ENCODE measurements at regions not wholly inside any gene's neighbourhood (a gene's known extent, or its start where the extent isn't known, plus 50 kb on each side); places are given as distances from the start of the nearest gene placed in this dataset.

GRCh38 chr2:149903626-149904025, 316.1 kb upstream of the MMADHC start:
- Histone ChIP-seq H3K9ac (ENCODE audit: insufficient read depth in 1 of 2, low read depth in 2 of 2, low read length in 2 of 2) (no peak overlapping the region), H3K79me2 (ENCODE audit: control insufficient read depth, insufficient read depth, low read length) (no peaks in the 10 kb centered on the region), H3K4me3 (no peak overlapping the region), H3K9me1 (ENCODE audit: control insufficient read depth, insufficient read depth, low read length) (no peaks in the 10 kb centered on the region), H3K27ac (ENCODE audit: extremely low read depth, low read depth, low read length) (no peak overlapping the region), H3K27me3 (ENCODE audit: control insufficient read depth in 2 of 2, insufficient read depth in 2 of 2, low read length in 2 of 2) (no peaks in the 10 kb centered on the region), H3K36me3 (ENCODE audit: control insufficient read depth, insufficient read depth, low read length) (no peaks in the 10 kb centered on the region), H3K9me3 (replicated peaks; ENCODE audit: control insufficient read depth, insufficient read depth, low read depth, low read length) (no peaks in the 10 kb centered on the region; the same call in 1 of the 2 replicates), H4K20me1 (replicated peaks; ENCODE audit: control insufficient read depth, insufficient read depth, low read length) (no peaks in the 10 kb centered on the region), H3K4me1 (replicated peaks in 1 of 2; ENCODE audit: control insufficient read depth in 2 of 2, insufficient read depth in 2 of 2, low read length in 2 of 2) (no peaks in the 10 kb centered on the region), H2AFZ (ENCODE audit: low read depth, low read length) (no peak overlapping the region), H3K4me2 (ENCODE audit: insufficient read depth, low read length) (no peak overlapping the region)
- in situ Hi-C loops (cut with MboI), result no loop called here
- 2% methylated on average over 2 of the region's 4 CpGs for WGBS (ENCODE audit: insufficient coverage, low coverage, missing lambda C conversion rate)
- no peak for FAIRE-seq
- ATAC-seq, result no peak
- no peak for DNase-seq (ENCODE audit: extremely low read depth in 1 of 4, low spot score in 3 of 4)
- intact Hi-C loops (cut with micrococcal nuclease), result no loop called here
- TF ChIP-seq FOXA3 (CRISPR knock-in tag; conservative IDR thresholded peaks at IDR 0.05 in 1 of 2, IDR thresholded peaks at IDR 0.05 in 1 of 2), result no peak
- no peak for TF ChIP-seq RBFOX2 (IDR thresholded peaks at IDR 0.05; ENCODE audit: low read depth, low read length)
- TF ChIP-seq RBM22 (IDR thresholded peaks at IDR 0.05; ENCODE audit: low read depth, low read length, poor library complexity, severe bottlenecking), result no peak
- no peak for TF ChIP-seq NFE2L1 (tag; IDR thresholded peaks at IDR 0.05; ENCODE audit: borderline replicate concordance, low read depth)
- no peak for TF ChIP-seq FOXM1 (IDR thresholded peaks at IDR 0.05; ENCODE audit: low read depth)
- no peak for TF ChIP-seq FOXM1 (CRISPR knock-in tag; IDR thresholded peaks at IDR 0.05; ENCODE audit: low read depth)
- TF ChIP-seq FOXP1 (CRISPR knock-in tag; IDR thresholded peaks at IDR 0.05), result no peak
- TF ChIP-seq ZEB2 (IDR thresholded peaks at IDR 0.05), result no peak
- no peak for TF ChIP-seq ZNF431 (CRISPR knock-in tag; IDR thresholded peaks at IDR 0.05)
- TF ChIP-seq CREBBP (IDR thresholded peaks at IDR 0.05; ENCODE audit: low read depth, low read length), result no peak
- no peak for TF ChIP-seq RBM39 (optimal IDR thresholded peaks at IDR 0.05; ENCODE audit: low read depth, low read length)
- TF ChIP-seq CBX2 (IDR thresholded peaks at IDR 0.05; ENCODE audit: insufficient read depth, low read length, poor library complexity, severe bottlenecking), result no peak
- no peak for TF ChIP-seq BCOR (IDR thresholded peaks at IDR 0.05)
- no peak for TF ChIP-seq KAT2B (IDR thresholded peaks at IDR 0.05; ENCODE audit: low read depth, low read length)
- no peak for TF ChIP-seq ZNF766 (CRISPR knock-in tag; conservative IDR thresholded peaks at IDR 0.05)
- TF ChIP-seq ZBTB17 (CRISPR knock-in tag; IDR thresholded peaks at IDR 0.05), result no peak
- BruUV-seq (replicated peaks), result no TSS peak
- POLR2A ChIA-PET, result interaction anchor here (0.6 kb wide), 1 partner anchor 777 kb away, joined by 3 read pairs; no protein-coding TSS in a partner anchor
- CTCF ChIA-PET (ENCODE audit: low intra/inter-chr PET ratio), result no interaction called here

All from K562 (cell line).